ENCODE measurements at regions not wholly inside any gene's neighbourhood (a gene's known extent, or its start where the extent isn't known, plus 50 kb on each side); places are given as distances from the start of the nearest gene placed in this dataset.

- TF ChIP-seq CTCF (conservative IDR thresholded peaks at IDR 0.05 in 1 of 2, IDR thresholded peaks at IDR 0.05 in 1 of 2; ENCODE audit: low read depth in 1 of 2, low read length in 2 of 2) (no peak), EZH2 (IDR thresholded peaks at IDR 0.05; ENCODE audit: low read length, missing control alignments) (no peak)
Observed at GRCh38 chr2:79370976-79371538, 141.8 kb upstream of the CTNNA2 start.
